ENCODE measurements at regions not wholly inside any gene's neighbourhood (a gene's known extent, or its start where the extent isn't known, plus 50 kb on each side); places are given as distances from the start of the nearest gene placed in this dataset.

GRCh38 chr2:16241166-16242160 is 301.1 kb downstream of the MYCN start:
- no peak for TF ChIP-seq POLR2A (IDR thresholded peaks at IDR 0.05)
- TF ChIP-seq, protein P1, sequence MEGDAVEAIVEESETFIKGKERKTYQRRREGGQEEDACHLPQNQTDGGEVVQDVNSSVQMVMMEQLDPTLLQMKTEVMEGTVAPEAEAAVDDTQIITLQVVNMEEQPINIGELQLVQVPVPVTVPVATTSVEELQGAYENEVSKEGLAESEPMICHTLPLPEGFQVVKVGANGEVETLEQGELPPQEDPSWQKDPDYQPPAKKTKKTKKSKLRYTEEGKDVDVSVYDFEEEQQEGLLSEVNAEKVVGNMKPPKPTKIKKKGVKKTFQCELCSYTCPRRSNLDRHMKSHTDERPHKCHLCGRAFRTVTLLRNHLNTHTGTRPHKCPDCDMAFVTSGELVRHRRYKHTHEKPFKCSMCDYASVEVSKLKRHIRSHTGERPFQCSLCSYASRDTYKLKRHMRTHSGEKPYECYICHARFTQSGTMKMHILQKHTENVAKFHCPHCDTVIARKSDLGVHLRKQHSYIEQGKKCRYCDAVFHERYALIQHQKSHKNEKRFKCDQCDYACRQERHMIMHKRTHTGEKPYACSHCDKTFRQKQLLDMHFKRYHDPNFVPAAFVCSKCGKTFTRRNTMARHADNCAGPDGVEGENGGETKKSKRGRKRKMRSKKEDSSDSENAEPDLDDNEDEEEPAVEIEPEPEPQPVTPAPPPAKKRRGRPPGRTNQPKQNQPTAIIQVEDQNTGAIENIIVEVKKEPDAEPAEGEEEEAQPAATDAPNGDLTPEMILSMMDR (IDR thresholded peaks at IDR 0.05): no peak
